Karpas-422 (cell line): ENCODE measurements at regions not wholly inside any gene's neighbourhood (a gene's known extent, or its start where the extent isn't known, plus 50 kb on each side); places are given as distances from the start of the nearest gene placed in this dataset.

Source experiments
- DNase-seq: peaks from one replicate; pipeline ENCODE4 v3.0.0-alpha.2; 2015
- H2AFZ ChIP-seq: fragments of 200-600 bp; sonication (generic); 2 replicates; pipeline ENCODE4 v1.6.1; 2014; ENCODE audit warnings: antibody characterized with exemption, low read length, mixed read lengths
- H3K27ac ChIP-seq: fragments of 200-600 bp; sonication (generic); 2 replicates; pipeline ENCODE4 v1.5.1; 2014; ENCODE audit warnings: mild to moderate bottlenecking, low read length, moderate library complexity
- H3K27me3 ChIP-seq: fragments of 200-600 bp; sonication (generic); 2 replicates; pipeline ENCODE4 v1.6.1; 2014; ENCODE audit warnings: low read length, mixed read lengths
- H3K36me3 ChIP-seq: fragments of 200-600 bp; sonication (generic); 2 replicates; pipeline ENCODE4 v1.6.1; 2014; ENCODE audit warnings: low read length, mixed read lengths; ENCODE audit not compliant: insufficient read depth
- H3K4me1 ChIP-seq: fragments of 200-600 bp; sonication (generic); 2 replicates; pipeline ENCODE4 v1.6.1; 2014; ENCODE audit warnings: mild to moderate bottlenecking, low read length, mixed read lengths
- H3K4me2 ChIP-seq: fragments of 200-600 bp; sonication (generic); 2 replicates; pipeline ENCODE4 v1.6.1; 2014; ENCODE audit warnings: low read length, low read depth, mild to moderate bottlenecking; ENCODE audit not compliant: poor library complexity, severe bottlenecking
- H3K4me3 ChIP-seq: fragments of 200-600 bp; sonication (generic); 2 replicates; pipeline ENCODE4 v1.5.1; 2014; ENCODE audit warnings: mild to moderate bottlenecking, antibody characterized with exemption, low read length, mixed read lengths
- H3K79me2 ChIP-seq: fragments of 200-600 bp; sonication (generic); 2 replicates; pipeline ENCODE4 v1.6.1; 2014; ENCODE audit warnings: mild to moderate bottlenecking, low read length, mixed read lengths
- H3K9ac ChIP-seq: fragments of 200-600 bp; sonication (generic); 2 replicates; pipeline ENCODE4 v1.6.0; 2014; ENCODE audit warnings: low read length
- H3K9me2 ChIP-seq: fragments of 200-600 bp; sonication (generic), shearing (Covaris generic); replicated peaks from 2 replicates; pipeline ENCODE4 v1.6.0; 2014; ENCODE audit warnings: mild to moderate bottlenecking, low read length, moderate library complexity; ENCODE audit not compliant: insufficient read depth
- H3K9me3 ChIP-seq: fragments of 300-700, 200-600 bp; sonication (generic); 2 replicates; pipeline ENCODE4 v1.6.1; 2014; ENCODE audit warnings: low read length, mixed read lengths
- H4K20me1 ChIP-seq: fragments of 200-600 bp; sonication (generic); 2 replicates; pipeline ENCODE4 v1.6.1; 2014; ENCODE audit warnings: mild to moderate bottlenecking, antibody characterized with exemption, low read length, low read depth; ENCODE audit not compliant: insufficient read depth

GRCh38 chr1:147825586-147825985, 65.2 kb upstream of the GJA5 start:
- H3K4me1 ChIP-seq: no peaks in the 10 kb centered on the region
- H3K9me2 ChIP-seq: no peaks in the 10 kb centered on the region
- H2AFZ ChIP-seq: no peak overlapping the region
- no peaks in the 10 kb centered on the region for H3K27me3 ChIP-seq
- H3K27ac ChIP-seq: no peak overlapping the region
- no peak overlapping the region for H3K4me2 ChIP-seq
- no peak overlapping the region for H3K4me3 ChIP-seq
- H3K36me3 ChIP-seq: no peaks in the 10 kb centered on the region
- H3K9ac ChIP-seq: no peak overlapping the region
- no peak for DNase-seq
- no peaks in the 10 kb centered on the region for H3K79me2 ChIP-seq
- H4K20me1 ChIP-seq: no peaks in the 10 kb centered on the region
- H3K9me3 ChIP-seq: no peaks in the 10 kb centered on the region

GRCh38 chr1:147826259-147826658, 65.9 kb upstream of the GJA5 start:
- Histone ChIP-seq H3K9me3 (no peaks in the 10 kb centered on the region), H3K36me3 (no peaks in the 10 kb centered on the region), H3K4me2 (no peak overlapping the region), H4K20me1 (no peaks in the 10 kb centered on the region), H3K27ac (no peak overlapping the region), H3K9ac (no peak overlapping the region), H3K79me2 (no peaks in the 10 kb centered on the region), H3K4me1 (no peaks in the 10 kb centered on the region), H3K4me3 (no peak overlapping the region), H3K9me2 (no peaks in the 10 kb centered on the region), H2AFZ (no peak overlapping the region), H3K27me3 (no peaks in the 10 kb centered on the region)
- DNase-seq: no peak

GRCh38 chr1:147833231-147833860, 69.2 kb upstream of the GJA8 start:
- DNase-seq: no peak

GRCh38 chr1:147834181-147834580, 68.4 kb upstream of the GJA8 start:
- H3K27me3 ChIP-seq: peaks cover 3% of the 10 kb centered on the region; the same call in 1 of the 2 replicates
- H3K4me3 ChIP-seq: no peak overlapping the region
- H3K36me3 ChIP-seq: no peaks in the 10 kb centered on the region
- H3K9ac ChIP-seq: no peak overlapping the region
- no peak overlapping the region for H3K27ac ChIP-seq
- no peak for DNase-seq
- H2AFZ ChIP-seq: no peak overlapping the region
- H3K4me1 ChIP-seq: no peaks in the 10 kb centered on the region
- no peaks in the 10 kb centered on the region for H3K9me3 ChIP-seq
- no peaks in the 10 kb centered on the region for H3K9me2 ChIP-seq
- H4K20me1 ChIP-seq: no peaks in the 10 kb centered on the region
- no peak overlapping the region for H3K4me2 ChIP-seq
- H3K79me2 ChIP-seq: no peaks in the 10 kb centered on the region

More at GRCh38 chr1:147833231-147833860, 69.2 kb upstream of the GJA8 start:
- H3K9ac ChIP-seq: no peak overlapping the region
- H3K4me3 ChIP-seq: no peak overlapping the region
- no peak overlapping the region for H3K27ac ChIP-seq
- H3K9me3 ChIP-seq: no peaks in the 10 kb centered on the region
- H4K20me1 ChIP-seq: no peaks in the 10 kb centered on the region
- H3K9me2 ChIP-seq: no peaks in the 10 kb centered on the region
- H3K36me3 ChIP-seq: no peaks in the 10 kb centered on the region
- no peak overlapping the region for H2AFZ ChIP-seq
- H3K27me3 ChIP-seq: peaks cover 3% of the 10 kb centered on the region; the same call in 1 of the 2 replicates
- no peak overlapping the region for H3K4me2 ChIP-seq
- no peaks in the 10 kb centered on the region for H3K79me2 ChIP-seq
- H3K4me1 ChIP-seq: no peaks in the 10 kb centered on the region

GRCh38 chr1:147834810-147835209, 67.8 kb upstream of the GJA8 start:
- no peak overlapping the region for H3K4me3 ChIP-seq
- H3K4me2 ChIP-seq: no peak overlapping the region
- no peak overlapping the region for H3K27ac ChIP-seq
- no peaks in the 10 kb centered on the region for H3K9me2 ChIP-seq
- H2AFZ ChIP-seq: no peak overlapping the region
- H3K9ac ChIP-seq: no peak overlapping the region
- H3K4me1 ChIP-seq: no peaks in the 10 kb centered on the region
- H3K27me3 ChIP-seq: peaks cover 3% of the 10 kb centered on the region; the same call in 1 of the 2 replicates
- H4K20me1 ChIP-seq: no peaks in the 10 kb centered on the region
- H3K79me2 ChIP-seq: no peaks in the 10 kb centered on the region
- H3K9me3 ChIP-seq: no peaks in the 10 kb centered on the region
- no peak for DNase-seq
- H3K36me3 ChIP-seq: no peaks in the 10 kb centered on the region

- Histone ChIP-seq H3K9ac (no peak overlapping the region), H3K4me3 (no peak overlapping the region), H3K9me3 (no peaks in the 10 kb centered on the region), H3K4me1 (no peaks in the 10 kb centered on the region), H3K27ac (no peak overlapping the region), H3K36me3 (no peaks in the 10 kb centered on the region), H3K79me2 (no peaks in the 10 kb centered on the region), H2AFZ (no peak overlapping the region), H3K4me2 (no peak overlapping the region), H3K27me3 (peaks cover 3% of the 10 kb centered on the region; the same call in 1 of the 2 replicates), H4K20me1 (no peaks in the 10 kb centered on the region), H3K9me2 (no peaks in the 10 kb centered on the region)
- no peak for DNase-seq
Observed at GRCh38 chr1:147837129-147837963, 65.2 kb upstream of the GJA8 start.

- H3K4me2 ChIP-seq: no peak overlapping the region
- H3K9me3 ChIP-seq: no peaks in the 10 kb centered on the region
- no peak for DNase-seq
- H3K27ac ChIP-seq: no peak overlapping the region
- H3K79me2 ChIP-seq: no peaks in the 10 kb centered on the region
- no peaks in the 10 kb centered on the region for H3K9me2 ChIP-seq
- no peaks in the 10 kb centered on the region for H3K36me3 ChIP-seq
- no peaks in the 10 kb centered on the region for H4K20me1 ChIP-seq
- H3K27me3 ChIP-seq: peaks cover 3% of the 10 kb centered on the region; the same call in 1 of the 2 replicates
- no peak overlapping the region for H3K9ac ChIP-seq
- no peak overlapping the region for H2AFZ ChIP-seq
- no peaks in the 10 kb centered on the region for H3K4me1 ChIP-seq
- no peak overlapping the region for H3K4me3 ChIP-seq
Observed at GRCh38 chr1:147837964-147838292, 64.7 kb upstream of the GJA8 start.

GRCh38 chr1:147840909-147841308, 61.7 kb upstream of the GJA8 start:
- no peak overlapping the region for H3K9ac ChIP-seq
- no peaks in the 10 kb centered on the region for H3K9me2 ChIP-seq
- no peaks in the 10 kb centered on the region for H3K9me3 ChIP-seq
- H3K4me2 ChIP-seq: no peak overlapping the region
- peaks cover 3% of the 10 kb centered on the region; the same call in 1 of the 2 replicates for H3K27me3 ChIP-seq
- H3K36me3 ChIP-seq: no peaks in the 10 kb centered on the region
- H3K27ac ChIP-seq: no peak overlapping the region
- no peaks in the 10 kb centered on the region for H3K4me1 ChIP-seq
- H2AFZ ChIP-seq: no peak overlapping the region
- no peaks in the 10 kb centered on the region for H4K20me1 ChIP-seq
- H3K79me2 ChIP-seq: no peaks in the 10 kb centered on the region
- DNase-seq: peak; percentile 72
- H3K4me3 ChIP-seq: no peak overlapping the region
